HCT116 (cell line): ENCODE measurements at regions not wholly inside any gene's neighbourhood (a gene's known extent, or its start where the extent isn't known, plus 50 kb on each side); places are given as distances from the start of the nearest gene placed in this dataset.

ENCODE experiments used
- ATAC-seq: fragments of 200-7000 bp; cut with Tn5 transposase; 2 replicates; pipeline ENCODE4 v1.9.1; 2020; ENCODE audit warnings: mild to moderate bottlenecking, moderate library complexity
- BruUV-seq: library from RNA; stranded (reverse); fragments of 400-500 nt; replicated peaks from 2 replicates; lab custom pipeline; 2021; lab: Mats Ljungman, UMichigan
- CTCF ChIA-PET: fragments of 300-600 bp; sonication (Branson Sonifier 250); formaldehyde crosslinking; loops from one replicate; lab custom pipeline; 2021; ENCODE audit warnings: antibody characterized with exemption; lab: Charles Lee
- POLR2A ChIA-PET: fragments of 300-600, 350-600 bp; sonication (Branson Sonifier 250); formaldehyde crosslinking; loops from one replicate; lab custom pipeline; 2021; ENCODE audit warnings: antibody characterized with exemption; lab: Charles Lee
- RAD21 ChIA-PET, 2 experiments: fragments of 300-600 bp; sonication (Branson Sonifier 250); formaldehyde crosslinking; loops; one replicate each; lab custom pipeline; 2023; ENCODE audit warnings: low total read pairs in 2 of 2; ENCODE audit not compliant: uncharacterized antibody in 2 of 2, unreplicated experiment in 2 of 2, low non-redundant PET in 1 of 2; lab: Charles Lee
- DNase-seq: peaks from one replicate; pipeline ENCODE4 v3.0.0-alpha.2; 2010; ENCODE audit warnings: low read depth, low spot score
- H2AFZ ChIP-seq: fragments of 200-600 bp; shearing (Covaris generic), sonication (generic); 2 replicates; pipeline ENCODE4 v1.6.1; 2017; ENCODE audit warnings: low read depth, mixed run types, mixed read lengths, antibody characterized with exemption, low read length; ENCODE audit not compliant: poor library complexity, severe bottlenecking
- H3K27ac ChIP-seq: 2 replicates; pipeline ENCODE4 v1.5.1; 2012; ENCODE audit warnings: low read depth, low read length
- H3K27me3 ChIP-seq: fragments of 200-600 bp; sonication (generic); 2 replicates; pipeline ENCODE4 v1.6.1; 2016; ENCODE audit warnings: mixed run types, low read length, mixed read lengths; ENCODE audit not compliant: insufficient read depth
- H3K36me3 ChIP-seq, 2 experiments: fragments of 200-500 bp in 1 of 2; fragments of 200-600 bp in 1 of 2; sonication (Bioruptor generic) in 1 of 2; sonication (generic) in 1 of 2; 2 replicates each; pipeline versions ENCODE4 v1.5.1 to v1.6.1; 2014 to 2016; ENCODE audit warnings: low read length in 2 of 2, inconsistent platforms in 1 of 2, mixed read lengths in 1 of 2, mixed run types in 1 of 2; ENCODE audit not compliant: insufficient read depth in 2 of 2, control insufficient read depth in 1 of 2
- H3K4me1 ChIP-seq, 2 experiments: fragments of 200-600 bp in 1 of 2; sonication (generic) in 1 of 2; 2 replicates each; pipeline versions ENCODE4 v1.5.1 to v1.6.1; 2012 to 2017; ENCODE audit warnings: low read length in 2 of 2, inconsistent platforms in 1 of 2, mild to moderate bottlenecking in 1 of 2, mixed read lengths in 1 of 2, mixed run types in 1 of 2, moderate library complexity in 1 of 2; ENCODE audit not compliant: insufficient read depth in 2 of 2, control insufficient read depth in 1 of 2
- H3K4me2 ChIP-seq: fragments of 200-600 bp; sonication (generic); 2 replicates; pipeline ENCODE4 v1.6.1; 2017; ENCODE audit warnings: mixed run types, low read length, mixed read lengths
- H3K4me3 ChIP-seq, 2 experiments: fragments of 200-600 bp in 1 of 2; sonication (generic) in 1 of 2; replicated peaks in 1 of 2; 2 replicates each; pipeline ENCODE4 v1.5.1; 2011 to 2016; ENCODE audit warnings: low read length in 2 of 2, control low read depth in 1 of 2, low read depth in 1 of 2, mild to moderate bottlenecking in 1 of 2, mixed read lengths in 1 of 2, mixed run types in 1 of 2
- H3K79me2 ChIP-seq: fragments of 200-600 bp; sonication (generic); 2 replicates; pipeline ENCODE4 v1.6.1; 2017; ENCODE audit warnings: mild to moderate bottlenecking, mixed run types, low read length, moderate library complexity, mixed read lengths; ENCODE audit not compliant: insufficient read depth
- H3K9ac ChIP-seq: fragments of 200-600 bp; sonication (generic); 2 replicates; pipeline ENCODE4 v1.6.1; 2016; ENCODE audit warnings: low read length, mixed read lengths
- H3K9me2 ChIP-seq: fragments of 200-600 bp; sonication (generic), shearing (Covaris generic); 2 replicates; pipeline ENCODE4 v1.6.1; 2017; ENCODE audit warnings: mixed run types, mild to moderate bottlenecking, moderate library complexity; ENCODE audit not compliant: insufficient read depth
- H3K9me3 ChIP-seq, 2 experiments: fragments of 200-500 bp in 1 of 2; fragments of 200-600 bp in 1 of 2; sonication (Bioruptor generic) in 1 of 2; sonication (generic) in 1 of 2; 2 replicates each; pipeline ENCODE4 v1.6.1; 2014 to 2017; ENCODE audit warnings: low read length in 2 of 2, mixed read lengths in 2 of 2, inconsistent platforms in 1 of 2, low read depth in 1 of 2, mild to moderate bottlenecking in 1 of 2, mixed run types in 1 of 2, moderate library complexity in 1 of 2; ENCODE audit not compliant: control insufficient read depth in 1 of 2, insufficient read depth in 1 of 2
- H4K20me1 ChIP-seq: fragments of 200-600 bp; sonication (generic), shearing (Covaris generic); 2 replicates; pipeline ENCODE4 v1.6.1; 2017; ENCODE audit warnings: mixed run types, mild to moderate bottlenecking, moderate library complexity; ENCODE audit not compliant: insufficient read depth
- CBX3 ChIP-seq: IDR thresholded peaks from 2 replicates; pipeline ENCODE4 v1.6.1; 2012; ENCODE audit warnings: low read depth
- ELF1 ChIP-seq: IDR thresholded peaks from 2 replicates; pipeline ENCODE4 v1.6.1; 2012; ENCODE audit warnings: low read depth, borderline replicate concordance
- EZH2 ChIP-seq: fragments of 200-600 bp; sonication (generic); IDR thresholded peaks from 2 replicates; pipeline ENCODE4 v1.6.1; 2017; ENCODE audit warnings: antibody characterized with exemption, mixed run types
- FOSL1 ChIP-seq: IDR thresholded peaks from 2 replicates; pipeline ENCODE4 v1.6.1; 2012; ENCODE audit warnings: low read depth
- POLR2A ChIP-seq: IDR thresholded peaks from 2 replicates; pipeline ENCODE4 v1.7.0; 2011; ENCODE audit warnings: borderline replicate concordance; ENCODE audit not compliant: insufficient read depth, insufficient read length; ENCODE audit errors: extremely low read depth
- POLR2AphosphoS5 ChIP-seq: IDR thresholded peaks from 2 replicates; pipeline ENCODE4 v1.6.1; 2011; ENCODE audit warnings: mild to moderate bottlenecking, low read depth, low read length, moderate library complexity
- RAD21 ChIP-seq: IDR thresholded peaks from 2 replicates; pipeline ENCODE4 v1.6.1; 2012; ENCODE audit warnings: low read depth, mild to moderate bottlenecking
- REST ChIP-seq: IDR thresholded peaks from 2 replicates; pipeline ENCODE4 v1.6.1; 2012; ENCODE audit warnings: low read depth
- SIN3A ChIP-seq: IDR thresholded peaks from 2 replicates; pipeline ENCODE4 v1.6.1; 2012; ENCODE audit warnings: low read depth
- SP1 ChIP-seq: IDR thresholded peaks from 2 replicates; pipeline ENCODE4 v1.6.1; 2012; ENCODE audit warnings: low read depth
- SRF ChIP-seq: IDR thresholded peaks from 2 replicates; pipeline ENCODE4 v1.6.1; 2012; ENCODE audit warnings: low read depth
- intact Hi-C: fragments of 100-400 bp; cut with micrococcal nuclease; formaldehyde crosslinking; loops from 2 replicates; pipeline ENCODE4 v1.10.0; 2022
- TF ChIP-seq, protein P1 (sequence below): IDR thresholded peaks from 2 replicates; pipeline ENCODE4 v1.6.1; 2012
- TF ChIP-seq, protein P2 (sequence below): IDR thresholded peaks from 2 replicates; pipeline ENCODE4 v1.6.1; 2011; ENCODE audit warnings: mild to moderate bottlenecking, low read length, moderate library complexity; ENCODE audit not compliant: insufficient replicate concordance; ENCODE audit errors: extremely low read depth

- H3K4me3 ChIP-seq: no peak overlapping the region
- TF ChIP-seq, protein P1, sequence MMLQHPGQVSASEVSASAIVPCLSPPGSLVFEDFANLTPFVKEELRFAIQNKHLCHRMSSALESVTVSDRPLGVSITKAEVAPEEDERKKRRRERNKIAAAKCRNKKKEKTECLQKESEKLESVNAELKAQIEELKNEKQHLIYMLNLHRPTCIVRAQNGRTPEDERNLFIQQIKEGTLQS: no peak
- TF ChIP-seq, protein P2, sequence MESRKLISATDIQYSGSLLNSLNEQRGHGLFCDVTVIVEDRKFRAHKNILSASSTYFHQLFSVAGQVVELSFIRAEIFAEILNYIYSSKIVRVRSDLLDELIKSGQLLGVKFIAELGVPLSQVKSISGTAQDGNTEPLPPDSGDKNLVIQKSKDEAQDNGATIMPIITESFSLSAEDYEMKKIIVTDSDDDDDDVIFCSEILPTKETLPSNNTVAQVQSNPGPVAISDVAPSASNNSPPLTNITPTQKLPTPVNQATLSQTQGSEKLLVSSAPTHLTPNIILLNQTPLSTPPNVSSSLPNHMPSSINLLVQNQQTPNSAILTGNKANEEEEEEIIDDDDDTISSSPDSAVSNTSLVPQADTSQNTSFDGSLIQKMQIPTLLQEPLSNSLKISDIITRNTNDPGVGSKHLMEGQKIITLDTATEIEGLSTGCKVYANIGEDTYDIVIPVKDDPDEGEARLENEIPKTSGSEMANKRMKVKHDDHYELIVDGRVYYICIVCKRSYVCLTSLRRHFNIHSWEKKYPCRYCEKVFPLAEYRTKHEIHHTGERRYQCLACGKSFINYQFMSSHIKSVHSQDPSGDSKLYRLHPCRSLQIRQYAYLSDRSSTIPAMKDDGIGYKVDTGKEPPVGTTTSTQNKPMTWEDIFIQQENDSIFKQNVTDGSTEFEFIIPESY: no peak
- no peak for TF ChIP-seq FOSL1
- no peak for TF ChIP-seq SP1
- TF ChIP-seq SRF: no peak
- TF ChIP-seq ELF1: no peak
- no peak for TF ChIP-seq POLR2A
- no peak for TF ChIP-seq RAD21
- TF ChIP-seq REST: no peak
- no peak for TF ChIP-seq SIN3A
- no peak for TF ChIP-seq CBX3
- TF ChIP-seq POLR2AphosphoS5: no peak
- no peak for TF ChIP-seq EZH2
- no peaks in the 10 kb centered on the region for H4K20me1 ChIP-seq
- no peak overlapping the region for H3K27ac ChIP-seq
- ChIA-PET RAD21 (no interaction called here), POLR2A (no interaction called here), CTCF (no interaction called here)
- intact Hi-C loops: no loop called here
- H3K9me3 ChIP-seq: no peaks in the 10 kb centered on the region
- no peaks in the 10 kb centered on the region for H3K4me1 ChIP-seq
- H3K36me3 ChIP-seq: no peaks in the 10 kb centered on the region
- ATAC-seq (no peak), DNase-seq (no peak)
- H3K79me2 ChIP-seq: no peaks in the 10 kb centered on the region
- BruUV-seq: no TSS peak
- H2AFZ ChIP-seq: no peak overlapping the region
- H3K4me2 ChIP-seq: no peak overlapping the region
- H3K27me3 ChIP-seq: peaks cover 11% of the 10 kb centered on the region; the same call in 1 of the 2 replicates
- no peaks in the 10 kb centered on the region; the same call in 1 of the 2 replicates for H3K9me2 ChIP-seq
- H3K9ac ChIP-seq: no peak overlapping the region
These were observed 289.6 kb upstream of the RAB6C start for GRCh38 chr2:129689653-129690448.
